ENCODE measurements at regions not wholly inside any gene's neighbourhood (a gene's known extent, or its start where the extent isn't known, plus 50 kb on each side); places are given as distances from the start of the nearest gene placed in this dataset.

GRCh38 chr20:12023194-12023795 lies 105.6 kb downstream of the BTBD3 start:
- no peak for TF ChIP-seq CTCF (IDR thresholded peaks at IDR 0.05; ENCODE audit: low read depth, low read length)
- no peak for DNase-seq (ENCODE audit: extremely low read depth, low read depth)

- no peak for DNase-seq (ENCODE audit: extremely low read depth, low read depth)
- TF ChIP-seq CTCF (IDR thresholded peaks at IDR 0.05; ENCODE audit: low read depth, low read length), result no peak
Measured at GRCh38 chr20:12028771-12029170, 111.1 kb downstream of the BTBD3 start.

GRCh38 chr20:12030470-12030869 lies 112.8 kb downstream of the BTBD3 start:
- no peak for DNase-seq (ENCODE audit: extremely low read depth, low read depth)
- no peak for TF ChIP-seq CTCF (IDR thresholded peaks at IDR 0.05; ENCODE audit: low read depth, low read length)

- TF ChIP-seq CTCF (IDR thresholded peaks at IDR 0.05; ENCODE audit: low read depth, low read length), result no peak
- no peak for DNase-seq (ENCODE audit: extremely low read depth, low read depth)
Measured at GRCh38 chr20:12036142-12036541, 118.4 kb downstream of the BTBD3 start.

GRCh38 chr20:12037521-12037920 lies 119.8 kb downstream of the BTBD3 start:
- no peak for DNase-seq (ENCODE audit: extremely low read depth, low read depth)
- TF ChIP-seq CTCF (IDR thresholded peaks at IDR 0.05; ENCODE audit: low read depth, low read length), result no peak

- no peak for DNase-seq (ENCODE audit: extremely low read depth, low read depth)
- TF ChIP-seq CTCF (IDR thresholded peaks at IDR 0.05; ENCODE audit: low read depth, low read length), result no peak
Measured at GRCh38 chr20:12040261-12040660, 122.6 kb downstream of the BTBD3 start.

- no peak for TF ChIP-seq CTCF (IDR thresholded peaks at IDR 0.05; ENCODE audit: low read depth, low read length)
- DNase-seq (ENCODE audit: extremely low read depth, low read depth), result no peak
Measured at GRCh38 chr20:12044969-12045368, 127.3 kb downstream of the BTBD3 start.

Data from AG09319 (cell line).